ENCODE measurements at regions not wholly inside any gene's neighbourhood (a gene's known extent, or its start where the extent isn't known, plus 50 kb on each side); places are given as distances from the start of the nearest gene placed in this dataset.

GRCh38 chr1:113219828-113220227, 146.8 kb downstream of the LRIG2 start (continued):
- TF ChIP-seq CREB5 (CRISPR knock-in tag; IDR thresholded peaks at IDR 0.05; ENCODE audit: low read depth) = no peak
- TF ChIP-seq ESRRG (CRISPR knock-in tag; IDR thresholded peaks at IDR 0.05) = no peak

- ATAC-seq = no peak
- no peak for TF ChIP-seq GLIS3 (CRISPR knock-in tag; IDR thresholded peaks at IDR 0.05)
- no peak for TF ChIP-seq RARB (CRISPR knock-in tag; IDR thresholded peaks at IDR 0.05)
- TF ChIP-seq ZNF70 (CRISPR knock-in tag; IDR thresholded peaks at IDR 0.05) = no peak
- TF ChIP-seq PATZ1 (CRISPR knock-in tag; IDR thresholded peaks at IDR 0.05; ENCODE audit: borderline replicate concordance) = no peak
- no peak for TF ChIP-seq TCF4 (CRISPR knock-in tag; IDR thresholded peaks at IDR 0.05; ENCODE audit: borderline replicate concordance)
- TF ChIP-seq ZNF8 (CRISPR knock-in tag; IDR thresholded peaks at IDR 0.05) = no peak
- TF ChIP-seq OSR1 (CRISPR knock-in tag; IDR thresholded peaks at IDR 0.05) = no peak
- TF ChIP-seq SNAI2 (CRISPR knock-in tag; IDR thresholded peaks at IDR 0.05) = no peak
- TF ChIP-seq TOX (CRISPR knock-in tag; IDR thresholded peaks at IDR 0.05; ENCODE audit: borderline replicate concordance) = no peak
- TF ChIP-seq ARNTL (CRISPR knock-in tag; IDR thresholded peaks at IDR 0.05; ENCODE audit: borderline replicate concordance, low read depth) = no peak
Measured at GRCh38 chr1:113223040-113223439, 150.0 kb downstream of the LRIG2 start.

GRCh38 chr1:113223546-113223945, 150.5 kb downstream of the LRIG2 start:
- TF ChIP-seq ZNF565 (CRISPR knock-in tag; conservative IDR thresholded peaks at IDR 0.05; ENCODE audit: low read depth) = no peak
- no peak for TF ChIP-seq ZFP30 (CRISPR knock-in tag; IDR thresholded peaks at IDR 0.05)
- no peak for TF ChIP-seq CSRNP3 (CRISPR knock-in tag; IDR thresholded peaks at IDR 0.05)
- no peak for TF ChIP-seq TCF4 (CRISPR knock-in tag; IDR thresholded peaks at IDR 0.05; ENCODE audit: borderline replicate concordance)
- no peak for TF ChIP-seq ISL1 (CRISPR knock-in tag; IDR thresholded peaks at IDR 0.05)
- TF ChIP-seq OSR1 (CRISPR knock-in tag; IDR thresholded peaks at IDR 0.05) = no peak
- no peak for ATAC-seq

GRCh38 chr1:113226148-113226547, 153.2 kb downstream of the LRIG2 start:
- ATAC-seq = no peak
- no peak for TF ChIP-seq TSHZ2 (CRISPR knock-in tag; IDR thresholded peaks at IDR 0.05)
- TF ChIP-seq ZNF8 (CRISPR knock-in tag; IDR thresholded peaks at IDR 0.05) = no peak
- TF ChIP-seq RARB (CRISPR knock-in tag; IDR thresholded peaks at IDR 0.05) = no peak
- no peak for TF ChIP-seq CREB5 (CRISPR knock-in tag; IDR thresholded peaks at IDR 0.05; ENCODE audit: low read depth)
- no peak for TF ChIP-seq PATZ1 (CRISPR knock-in tag; IDR thresholded peaks at IDR 0.05; ENCODE audit: borderline replicate concordance)
- no peak for TF ChIP-seq TCF4 (CRISPR knock-in tag; IDR thresholded peaks at IDR 0.05; ENCODE audit: borderline replicate concordance)
- no peak for TF ChIP-seq ZNF565 (CRISPR knock-in tag; conservative IDR thresholded peaks at IDR 0.05; ENCODE audit: low read depth)
- no peak for TF ChIP-seq BACH2 (CRISPR knock-in tag; IDR thresholded peaks at IDR 0.05; ENCODE audit: borderline replicate concordance)
- TF ChIP-seq ISL1 (CRISPR knock-in tag; IDR thresholded peaks at IDR 0.05) = no peak
- TF ChIP-seq PPARA (CRISPR knock-in tag; IDR thresholded peaks at IDR 0.05; ENCODE audit: borderline replicate concordance) = no peak
- no peak for TF ChIP-seq GLIS3 (CRISPR knock-in tag; IDR thresholded peaks at IDR 0.05)
- no peak for TF ChIP-seq ZFP30 (CRISPR knock-in tag; IDR thresholded peaks at IDR 0.05)

All from SK-N-SH treated with all-trans-retinoic acid at 6 μM for 48 hours (cell line).